OCI-LY1 (cell line): ENCODE measurements at regions not wholly inside any gene's neighbourhood (a gene's known extent, or its start where the extent isn't known, plus 50 kb on each side); places are given as distances from the start of the nearest gene placed in this dataset.

Experiments
- H2AFZ ChIP-seq: fragments of 200-600 bp; sonication (generic), shearing (Covaris generic); 2 replicates; pipeline ENCODE4 v1.6.0; 2014; ENCODE audit warnings: antibody characterized with exemption, mild to moderate bottlenecking, low read length
- H3F3A ChIP-seq: fragments of 200-600 bp; sonication (generic), shearing (Covaris generic); 2 replicates; pipeline ENCODE4 v1.6.0; 2014; ENCODE audit warnings: mild to moderate bottlenecking, antibody characterized with exemption, low read length, moderate library complexity; ENCODE audit not compliant: insufficient read depth
- H3K27ac ChIP-seq: fragments of 200-600 bp; sonication (generic); 2 replicates; pipeline ENCODE4 v1.5.1; 2014; ENCODE audit warnings: low read length, mixed run types, mild to moderate bottlenecking, low read depth; ENCODE audit not compliant: poor library complexity, severe bottlenecking
- H3K27me3 ChIP-seq: fragments of 200-600 bp; sonication (generic); 2 replicates; pipeline ENCODE4 v1.6.0; 2014; ENCODE audit warnings: antibody characterized with exemption, mild to moderate bottlenecking, low read length, moderate library complexity; ENCODE audit not compliant: insufficient read depth
- H3K36me3 ChIP-seq: fragments of 200-600 bp; sonication (generic); 2 replicates; pipeline ENCODE4 v1.6.1; 2014; ENCODE audit warnings: mild to moderate bottlenecking, antibody characterized with exemption, low read length, moderate library complexity, mixed read lengths; ENCODE audit not compliant: insufficient read depth
- H3K4me1 ChIP-seq: fragments of 200-600 bp; sonication (generic); 2 replicates; pipeline ENCODE4 v1.5.1; 2014; ENCODE audit warnings: mild to moderate bottlenecking, low read length, moderate library complexity; ENCODE audit not compliant: insufficient read depth, severe bottlenecking
- H3K4me2 ChIP-seq: fragments of 200-600 bp; sonication (generic), shearing (Covaris generic); 2 replicates; pipeline ENCODE4 v1.6.1; 2014; ENCODE audit warnings: low read length
- H3K4me3 ChIP-seq: fragments of 200-600 bp; sonication (generic); 2 replicates; pipeline ENCODE4 v1.5.1; 2014; ENCODE audit warnings: low read length, low read depth, mild to moderate bottlenecking, mixed read lengths; ENCODE audit not compliant: poor library complexity, severe bottlenecking
- H3K79me2 ChIP-seq: fragments of 200-600 bp; shearing (Covaris generic); 2 replicates; pipeline ENCODE4 v1.6.1; 2016; ENCODE audit warnings: mixed run types, low read length, mixed read lengths; ENCODE audit not compliant: insufficient read depth
- H3K9ac ChIP-seq: fragments of 200-600 bp; sonication (generic), shearing (Covaris generic); 2 replicates; pipeline ENCODE4 v1.6.1; 2014; ENCODE audit warnings: mild to moderate bottlenecking, low read length, mixed read lengths
- H3K9me2 ChIP-seq: fragments of 200-600 bp; sonication (generic), shearing (Covaris generic); 2 replicates; pipeline ENCODE4 v1.6.1; 2014; ENCODE audit warnings: low read depth, mild to moderate bottlenecking, low read length, mixed read lengths
- H3K9me3 ChIP-seq: fragments of 200-600 bp; shearing (Covaris generic); 2 replicates; pipeline ENCODE4 v1.6.1; 2014; ENCODE audit warnings: low read length, mixed read lengths
- H4K20me1 ChIP-seq: fragments of 200-600 bp; sonication (generic), shearing (Covaris generic); 2 replicates; pipeline ENCODE4 v1.6.0; 2016; ENCODE audit warnings: mild to moderate bottlenecking, low read length; ENCODE audit not compliant: insufficient read depth
- EZH2 ChIP-seq: fragments of 200-600 bp; sonication (generic), shearing (Covaris generic); IDR thresholded peaks from 2 replicates; pipeline ENCODE4 v1.8.0; 2017; ENCODE audit warnings: borderline replicate concordance, mixed run types, mild to moderate bottlenecking, antibody characterized with exemption, low read length, moderate library complexity, mixed read lengths
- TF ChIP-seq, protein P1 (sequence below): fragments of 200-600 bp; sonication (generic), shearing (Covaris generic); IDR thresholded peaks from 2 replicates; pipeline ENCODE4 v1.5.1; 2017; ENCODE audit warnings: mild to moderate bottlenecking, antibody characterized with exemption, low read length, moderate library complexity, mixed read lengths

- Histone ChIP-seq H3K9ac (no peak overlapping the region), H3K27me3 (no peaks in the 10 kb centered on the region), H3K4me3 (no peak overlapping the region), H3K4me2 (no peak overlapping the region), H3K79me2 (no peaks in the 10 kb centered on the region), H3F3A (no peaks in the 10 kb centered on the region), H3K27ac (no peak overlapping the region), H3K4me1 (no peaks in the 10 kb centered on the region), H3K9me2 (no peaks in the 10 kb centered on the region), H2AFZ (no peak overlapping the region), H3K36me3 (no peaks in the 10 kb centered on the region), H3K9me3 (no peaks in the 10 kb centered on the region), H4K20me1 (no peaks in the 10 kb centered on the region)
- TF ChIP-seq, protein P1, sequence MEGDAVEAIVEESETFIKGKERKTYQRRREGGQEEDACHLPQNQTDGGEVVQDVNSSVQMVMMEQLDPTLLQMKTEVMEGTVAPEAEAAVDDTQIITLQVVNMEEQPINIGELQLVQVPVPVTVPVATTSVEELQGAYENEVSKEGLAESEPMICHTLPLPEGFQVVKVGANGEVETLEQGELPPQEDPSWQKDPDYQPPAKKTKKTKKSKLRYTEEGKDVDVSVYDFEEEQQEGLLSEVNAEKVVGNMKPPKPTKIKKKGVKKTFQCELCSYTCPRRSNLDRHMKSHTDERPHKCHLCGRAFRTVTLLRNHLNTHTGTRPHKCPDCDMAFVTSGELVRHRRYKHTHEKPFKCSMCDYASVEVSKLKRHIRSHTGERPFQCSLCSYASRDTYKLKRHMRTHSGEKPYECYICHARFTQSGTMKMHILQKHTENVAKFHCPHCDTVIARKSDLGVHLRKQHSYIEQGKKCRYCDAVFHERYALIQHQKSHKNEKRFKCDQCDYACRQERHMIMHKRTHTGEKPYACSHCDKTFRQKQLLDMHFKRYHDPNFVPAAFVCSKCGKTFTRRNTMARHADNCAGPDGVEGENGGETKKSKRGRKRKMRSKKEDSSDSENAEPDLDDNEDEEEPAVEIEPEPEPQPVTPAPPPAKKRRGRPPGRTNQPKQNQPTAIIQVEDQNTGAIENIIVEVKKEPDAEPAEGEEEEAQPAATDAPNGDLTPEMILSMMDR, result no peak
- no peak for TF ChIP-seq EZH2
Measured at GRCh38 chr3:76203578-76203977, 418.2 kb upstream of the ZNF717 start.

DNA sequence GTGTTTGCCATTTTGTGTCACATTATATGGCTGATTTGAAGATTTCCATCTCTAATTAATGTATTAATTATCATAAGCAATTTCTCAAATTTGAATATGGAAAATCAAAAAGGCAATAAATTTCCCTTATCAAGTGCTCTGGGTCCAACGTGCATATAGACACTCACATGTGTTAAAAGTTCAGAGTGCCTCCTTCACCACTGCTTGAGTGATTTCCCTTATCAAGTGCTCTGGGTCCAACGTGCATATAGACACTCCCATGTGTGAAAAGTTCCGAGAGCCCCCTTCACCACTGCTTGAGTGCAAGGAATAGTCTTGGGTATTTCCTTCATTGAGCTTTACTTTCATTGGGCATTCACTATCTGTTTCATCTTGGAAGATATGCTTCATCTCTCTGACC lies 421.0 kb upstream of the ZNF717 start:
- no peak overlapping the region for H3K27ac ChIP-seq
- H3K4me2 ChIP-seq, result no peak overlapping the region
- no peak for TF ChIP-seq EZH2
- TF ChIP-seq, protein P1, result no peak
- no peaks in the 10 kb centered on the region for H3K9me2 ChIP-seq
- no peaks in the 10 kb centered on the region for H3K36me3 ChIP-seq
- no peak overlapping the region for H3K4me3 ChIP-seq
- no peak overlapping the region for H3K9ac ChIP-seq
- H3K4me1 ChIP-seq, result no peaks in the 10 kb centered on the region
- H3K9me3 ChIP-seq, result no peaks in the 10 kb centered on the region
- no peaks in the 10 kb centered on the region for H3K27me3 ChIP-seq
- H2AFZ ChIP-seq, result no peak overlapping the region
- H3K79me2 ChIP-seq, result no peaks in the 10 kb centered on the region
- H3F3A ChIP-seq, result no peaks in the 10 kb centered on the region
- H4K20me1 ChIP-seq, result no peaks in the 10 kb centered on the region

GRCh38 chr3:76212679-76213078 lies 427.3 kb upstream of the ZNF717 start:
- H3K9ac ChIP-seq, result no peak overlapping the region
- H2AFZ ChIP-seq, result no peak overlapping the region
- H3K79me2 ChIP-seq, result no peaks in the 10 kb centered on the region
- no peaks in the 10 kb centered on the region for H3K4me1 ChIP-seq
- H4K20me1 ChIP-seq, result no peaks in the 10 kb centered on the region
- TF ChIP-seq, protein P1, result no peak
- TF ChIP-seq EZH2, result no peak
- no peak overlapping the region for H3K4me3 ChIP-seq
- H3F3A ChIP-seq, result no peaks in the 10 kb centered on the region
- no peaks in the 10 kb centered on the region for H3K27me3 ChIP-seq
- H3K4me2 ChIP-seq, result no peak overlapping the region
- no peaks in the 10 kb centered on the region for H3K9me2 ChIP-seq
- no peaks in the 10 kb centered on the region for H3K36me3 ChIP-seq
- H3K27ac ChIP-seq, result no peak overlapping the region
- H3K9me3 ChIP-seq, result no peaks in the 10 kb centered on the region
